ENCODE measurements at regions not wholly inside any gene's neighbourhood (a gene's known extent, or its start where the extent isn't known, plus 50 kb on each side); places are given as distances from the start of the nearest gene placed in this dataset.

DNA sequence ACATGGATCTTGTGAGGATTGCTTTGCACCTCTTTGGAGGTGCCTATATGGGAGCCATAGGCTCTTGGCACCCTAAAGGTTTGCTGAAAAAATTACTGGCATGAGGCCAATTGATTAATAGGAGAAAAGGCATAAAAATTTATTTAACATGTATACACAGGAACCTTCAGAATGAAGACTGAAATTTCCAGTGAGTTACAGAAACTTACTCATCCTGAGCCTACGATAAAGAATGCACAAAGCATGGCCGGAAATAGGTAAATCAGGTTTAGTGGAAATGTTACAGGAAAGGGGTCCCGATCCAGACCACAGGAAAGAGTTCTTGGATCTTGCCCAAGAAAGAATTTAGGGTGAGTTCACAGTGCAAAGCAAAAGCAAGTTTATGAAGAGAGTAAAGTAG is 625.3 kb downstream of the MMUT start:
- TF ChIP-seq, protein P1, sequence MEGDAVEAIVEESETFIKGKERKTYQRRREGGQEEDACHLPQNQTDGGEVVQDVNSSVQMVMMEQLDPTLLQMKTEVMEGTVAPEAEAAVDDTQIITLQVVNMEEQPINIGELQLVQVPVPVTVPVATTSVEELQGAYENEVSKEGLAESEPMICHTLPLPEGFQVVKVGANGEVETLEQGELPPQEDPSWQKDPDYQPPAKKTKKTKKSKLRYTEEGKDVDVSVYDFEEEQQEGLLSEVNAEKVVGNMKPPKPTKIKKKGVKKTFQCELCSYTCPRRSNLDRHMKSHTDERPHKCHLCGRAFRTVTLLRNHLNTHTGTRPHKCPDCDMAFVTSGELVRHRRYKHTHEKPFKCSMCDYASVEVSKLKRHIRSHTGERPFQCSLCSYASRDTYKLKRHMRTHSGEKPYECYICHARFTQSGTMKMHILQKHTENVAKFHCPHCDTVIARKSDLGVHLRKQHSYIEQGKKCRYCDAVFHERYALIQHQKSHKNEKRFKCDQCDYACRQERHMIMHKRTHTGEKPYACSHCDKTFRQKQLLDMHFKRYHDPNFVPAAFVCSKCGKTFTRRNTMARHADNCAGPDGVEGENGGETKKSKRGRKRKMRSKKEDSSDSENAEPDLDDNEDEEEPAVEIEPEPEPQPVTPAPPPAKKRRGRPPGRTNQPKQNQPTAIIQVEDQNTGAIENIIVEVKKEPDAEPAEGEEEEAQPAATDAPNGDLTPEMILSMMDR (CRISPR knock-in tag; IDR thresholded peaks at IDR 0.05), result no peak
- TF ChIP-seq, protein P2, sequence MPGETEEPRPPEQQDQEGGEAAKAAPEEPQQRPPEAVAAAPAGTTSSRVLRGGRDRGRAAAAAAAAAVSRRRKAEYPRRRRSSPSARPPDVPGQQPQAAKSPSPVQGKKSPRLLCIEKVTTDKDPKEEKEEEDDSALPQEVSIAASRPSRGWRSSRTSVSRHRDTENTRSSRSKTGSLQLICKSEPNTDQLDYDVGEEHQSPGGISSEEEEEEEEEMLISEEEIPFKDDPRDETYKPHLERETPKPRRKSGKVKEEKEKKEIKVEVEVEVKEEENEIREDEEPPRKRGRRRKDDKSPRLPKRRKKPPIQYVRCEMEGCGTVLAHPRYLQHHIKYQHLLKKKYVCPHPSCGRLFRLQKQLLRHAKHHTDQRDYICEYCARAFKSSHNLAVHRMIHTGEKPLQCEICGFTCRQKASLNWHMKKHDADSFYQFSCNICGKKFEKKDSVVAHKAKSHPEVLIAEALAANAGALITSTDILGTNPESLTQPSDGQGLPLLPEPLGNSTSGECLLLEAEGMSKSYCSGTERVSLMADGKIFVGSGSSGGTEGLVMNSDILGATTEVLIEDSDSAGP (CRISPR knock-in tag; IDR thresholded peaks at IDR 0.05; ENCODE audit: borderline replicate concordance), result no peak
- TF ChIP-seq ZZZ3 (CRISPR knock-in tag; IDR thresholded peaks at IDR 0.05; ENCODE audit: borderline replicate concordance) (no peak), NFRKB (IDR thresholded peaks at IDR 0.05) (no peak), SUZ12 (IDR thresholded peaks at IDR 0.05; ENCODE audit: low read depth, low read length) (no peak), TARDBP (CRISPR knock-in tag; IDR thresholded peaks at IDR 0.05) (no peak), MXD4 (CRISPR knock-in tag; IDR thresholded peaks at IDR 0.05) (no peak), CREM (IDR thresholded peaks at IDR 0.05) (no peak), CREM (CRISPR knock-in tag; IDR thresholded peaks at IDR 0.05) (no peak), HDAC6 (IDR thresholded peaks at IDR 0.05; ENCODE audit: low read depth, low read length) (no peak), NFYB (CRISPR knock-in tag; IDR thresholded peaks at IDR 0.05) (no peak), ZNF839 (CRISPR knock-in tag; IDR thresholded peaks at IDR 0.05; ENCODE audit: borderline replicate concordance) (no peak), ZNF143 (CRISPR knock-in tag; IDR thresholded peaks at IDR 0.05) (no peak), ZNF546 (CRISPR knock-in tag; conservative IDR thresholded peaks at IDR 0.05) (no peak), EZH2 (conservative IDR thresholded peaks at IDR 0.05; ENCODE audit: low read depth, low read length) (no peak)
